Breast epithelium (tissue), 3 donors: ENCODE measurements at regions not wholly inside any gene's neighbourhood (a gene's known extent, or its start where the extent isn't known, plus 50 kb on each side); places are given as distances from the start of the nearest gene placed in this dataset.

Experiments
- CTCF ChIP-seq, 3 donors: fragments of 450-650 bp; IDR thresholded peaks; one replicate each; pipeline ENCODE4 v1.5.1; 2016 to 2017; ENCODE audit warnings: antibody characterized with exemption in 3 of 3, mild to moderate bottlenecking in 3 of 3, moderate library complexity in 3 of 3
- POLR2A ChIP-seq: fragments of 450-650 bp; IDR thresholded peaks from one replicate; pipeline ENCODE4 v1.6.1; 2016; ENCODE audit warnings: antibody characterized with exemption, mild to moderate bottlenecking, moderate library complexity
- POLR2AphosphoS5 ChIP-seq, 3 donors: sonication (generic); formaldehyde crosslinking; IDR thresholded peaks; one replicate each; pipeline ENCODE4 v1.6.1; 2017; ENCODE audit warnings: antibody characterized with exemption in 3 of 3

GRCh38 chr6:133689863-133690262 is 199.1 kb upstream of the TCF21 start:
- no peak for TF ChIP-seq CTCF (IDR thresholded peaks at IDR 0.05)
- TF ChIP-seq POLR2A = no peak
- no peak for TF ChIP-seq POLR2AphosphoS5 (IDR thresholded peaks at IDR 0.05)
